ENCODE measurements at regions not wholly inside any gene's neighbourhood (a gene's known extent, or its start where the extent isn't known, plus 50 kb on each side); places are given as distances from the start of the nearest gene placed in this dataset.

DNA sequence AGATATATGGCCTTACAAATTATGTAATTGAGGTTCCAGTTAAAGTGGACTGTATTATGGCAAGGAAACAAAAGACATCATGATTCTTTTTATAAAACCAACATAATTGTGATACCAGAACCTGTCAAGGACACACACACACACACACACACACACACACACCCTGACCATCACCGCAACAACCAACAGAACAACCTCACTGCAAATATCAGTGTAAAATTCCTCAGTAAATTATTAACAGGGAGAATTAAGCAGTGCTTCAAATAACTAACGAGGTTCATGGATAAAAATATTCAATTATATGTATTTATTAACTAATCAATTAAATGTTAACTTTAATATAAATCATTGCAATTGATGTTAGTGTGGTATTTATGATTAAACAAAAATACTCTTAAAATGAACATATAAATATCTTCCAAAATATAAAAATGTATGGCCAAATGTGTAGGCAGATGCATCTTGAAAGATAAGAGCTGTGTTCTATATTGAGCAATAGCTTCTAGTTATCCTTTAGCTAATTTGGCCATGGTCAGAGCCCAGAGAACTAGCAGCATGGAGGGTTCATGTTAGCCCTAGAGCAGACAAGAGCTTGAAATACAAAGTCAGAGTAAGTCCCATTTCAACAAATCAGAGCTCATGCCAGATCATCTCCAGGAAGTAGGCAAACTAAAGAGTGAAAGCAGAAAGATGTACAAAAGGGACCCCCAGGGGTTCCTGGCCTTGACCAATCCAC is 280.5 kb upstream of the ADAMTS16 start:
- DNase-seq (ENCODE audit: low read depth in 3 of 3, low spot score in 1 of 3) = no peak

DNA sequence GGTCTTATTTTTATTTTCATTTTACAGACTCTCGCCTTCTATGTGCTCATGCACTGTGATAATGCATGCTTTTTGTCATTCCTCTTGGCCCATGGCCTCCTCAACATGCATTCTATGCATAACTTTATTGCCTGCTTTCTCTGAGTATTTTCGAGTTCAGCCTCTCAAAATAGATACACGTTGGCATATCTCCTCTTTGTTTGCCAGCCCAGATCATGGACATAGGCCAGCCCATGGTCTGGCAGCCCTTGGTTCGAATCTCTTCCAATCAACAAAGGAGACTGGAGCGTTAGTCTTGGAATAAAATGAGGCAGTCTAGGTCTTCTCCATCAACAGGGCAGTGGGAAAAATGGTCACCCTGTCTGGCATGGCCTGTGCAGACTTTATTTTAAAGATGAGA is 279.5 kb upstream of the ADAMTS16 start:
- no peak for DNase-seq (ENCODE audit: low read depth in 3 of 3, low spot score in 1 of 3)

DNA sequence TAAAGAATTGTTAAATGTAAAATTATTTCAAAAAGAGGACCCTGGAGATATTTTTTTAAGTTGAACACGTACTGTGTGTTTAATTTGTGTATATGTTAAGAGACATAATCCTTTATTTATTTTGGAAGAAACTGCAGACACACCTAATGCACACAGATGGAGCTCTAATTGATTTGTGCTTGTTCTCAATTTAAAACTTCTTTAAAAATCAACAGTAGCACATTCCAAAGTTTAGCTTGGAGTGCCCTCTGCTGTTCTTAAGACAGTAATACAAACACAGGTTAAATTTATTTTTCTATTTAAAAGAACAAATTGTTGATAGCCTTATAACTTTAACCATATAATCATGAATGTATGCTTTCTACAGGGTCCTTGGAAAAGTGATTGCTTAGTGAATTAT is 277.6 kb upstream of the ADAMTS16 start:
- no peak for DNase-seq (ENCODE audit: low read depth in 3 of 3, low spot score in 1 of 3)

DNA sequence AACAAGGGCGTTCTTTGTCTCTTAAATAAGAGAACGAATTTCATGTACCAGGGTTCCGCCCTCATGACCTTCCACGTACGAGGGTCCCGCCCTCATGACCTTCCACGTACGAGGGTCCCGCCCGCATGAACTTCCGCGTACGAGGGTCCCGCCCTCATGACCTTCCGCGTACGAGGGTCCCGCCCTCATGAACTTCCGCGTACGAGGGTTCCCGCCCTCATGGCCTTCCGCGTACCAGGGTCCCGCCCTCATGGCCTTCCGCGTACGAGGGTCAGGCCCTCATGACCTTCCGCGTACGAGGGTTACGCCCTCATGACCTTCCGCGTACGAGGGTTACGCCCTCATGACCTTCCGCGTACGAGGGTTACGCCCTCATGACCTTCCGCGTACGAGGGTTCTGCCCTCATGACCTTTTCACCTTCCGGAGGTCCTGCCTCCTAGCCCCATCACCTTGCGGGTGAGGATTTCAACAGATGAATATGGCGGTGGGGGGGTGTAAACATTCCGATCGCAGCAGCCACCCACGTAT is 273.9 kb upstream of the ADAMTS16 start:
- no peak for DNase-seq (ENCODE audit: low read depth in 3 of 3, low spot score in 1 of 3)

DNA sequence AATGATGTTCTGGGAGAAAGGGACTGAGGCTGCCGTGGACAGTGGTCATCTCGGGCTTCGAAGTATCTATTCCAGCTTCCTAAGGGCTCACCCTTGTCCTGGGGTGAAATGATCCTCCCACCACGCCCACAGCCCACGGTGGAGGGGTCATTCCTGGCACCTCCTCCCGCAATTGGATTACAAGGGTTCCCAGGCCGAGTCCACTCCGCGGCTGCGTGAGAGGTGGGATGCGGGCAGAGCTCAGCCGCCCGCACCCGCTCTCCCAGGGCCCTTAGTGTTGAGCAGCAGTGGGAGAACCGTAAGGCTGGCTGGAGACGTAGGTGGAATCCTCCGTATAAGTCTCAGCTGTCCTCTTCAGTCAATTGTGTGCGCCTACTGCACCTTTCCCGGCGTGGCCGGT is 273.3 kb upstream of the ADAMTS16 start:
- no peak for DNase-seq (ENCODE audit: low read depth in 3 of 3, low spot score in 1 of 3)

DNA sequence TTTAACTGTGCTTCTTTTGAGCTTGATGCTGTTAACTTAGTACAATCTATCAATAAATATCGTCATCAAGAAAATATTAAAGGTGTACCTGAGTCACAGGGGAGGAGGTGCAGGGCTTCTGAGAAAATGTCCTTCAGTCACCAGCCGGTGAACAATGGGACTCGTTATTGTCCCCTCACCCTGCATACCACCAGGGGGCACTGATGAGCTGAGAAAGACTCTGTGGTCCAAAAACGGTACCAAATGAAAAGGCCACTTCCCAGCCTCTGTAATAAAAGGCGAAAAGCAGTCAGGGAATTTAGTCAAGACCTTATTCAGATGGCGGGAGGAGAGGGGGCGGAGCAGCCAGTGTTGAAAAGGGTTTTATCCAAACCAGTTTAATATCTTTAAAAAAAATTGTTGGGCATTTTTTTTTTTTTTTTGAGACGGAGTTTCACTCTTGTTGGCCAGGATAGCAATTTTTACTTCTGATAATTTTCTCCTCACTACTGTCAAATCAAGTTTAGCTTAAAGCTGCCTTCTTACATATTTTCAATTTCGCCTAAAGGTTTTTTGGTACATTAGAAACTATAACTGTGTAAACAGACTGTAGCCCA is 271.9 kb upstream of the ADAMTS16 start:
- DNase-seq (ENCODE audit: low read depth in 3 of 3, low spot score in 1 of 3) = peak in 1 of 3 donors; percentile 15

DNA sequence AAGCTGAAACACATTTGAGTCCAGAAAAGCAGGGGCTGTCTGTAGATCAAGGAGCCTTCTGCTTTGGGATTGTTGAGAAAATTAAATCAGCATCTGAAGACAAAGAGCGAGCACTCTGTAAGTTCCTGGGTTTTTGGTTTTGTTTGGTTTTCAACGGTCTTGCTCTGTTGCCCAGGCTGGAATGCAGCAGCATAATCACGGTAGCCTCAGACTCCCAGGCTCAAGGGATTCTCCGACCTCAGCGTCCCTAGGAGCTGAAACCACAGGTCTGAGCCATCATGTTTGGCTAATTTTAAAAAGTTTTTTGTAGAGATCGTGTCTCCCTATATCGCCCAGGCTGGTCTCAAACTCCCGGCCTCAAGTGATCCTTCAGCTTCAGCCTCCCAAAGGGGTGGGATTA is 266.5 kb upstream of the ADAMTS16 start:
- no peak for DNase-seq (ENCODE audit: low read depth in 3 of 3, low spot score in 1 of 3)

DNA sequence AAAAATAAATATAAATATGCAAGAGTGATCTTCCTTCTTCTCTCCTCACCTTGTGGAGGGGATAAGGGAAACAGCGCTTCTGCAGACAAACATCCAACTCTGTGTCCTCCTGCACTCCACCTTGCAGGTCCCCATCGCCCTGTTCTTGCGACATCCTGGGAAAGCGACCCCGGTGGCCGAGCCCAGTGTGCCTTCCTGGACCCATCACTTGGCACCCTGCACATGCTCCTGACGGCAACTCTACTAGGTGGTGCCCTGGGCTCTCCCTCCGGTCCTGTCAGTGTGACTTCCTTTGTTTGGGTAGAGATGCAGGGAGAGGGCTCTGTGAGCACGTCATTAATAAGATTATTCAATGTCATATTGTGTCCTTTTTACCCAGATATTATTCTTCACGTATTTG is 266.0 kb upstream of the ADAMTS16 start:
- no peak for DNase-seq (ENCODE audit: low read depth in 3 of 3, low spot score in 1 of 3)

DNA sequence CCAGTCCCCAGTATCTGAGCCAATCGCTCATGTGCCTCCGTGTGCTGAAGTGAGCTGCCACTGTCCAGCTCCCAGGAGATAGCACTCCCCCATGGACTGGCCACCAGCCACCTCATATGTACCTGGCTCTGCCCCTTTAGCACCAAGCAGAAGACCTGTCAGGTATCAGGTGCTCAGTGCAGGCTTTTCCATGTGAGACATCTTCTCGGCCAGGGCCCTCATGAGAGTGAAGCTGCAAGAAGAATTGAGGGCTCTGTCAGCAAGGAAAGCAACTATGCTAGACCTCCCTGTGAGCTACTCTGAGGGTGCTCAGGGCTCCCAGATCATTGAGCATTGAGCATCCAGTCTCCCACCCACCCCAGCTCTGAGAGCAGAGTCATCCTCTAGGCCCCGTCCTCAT is 264.2 kb upstream of the ADAMTS16 start:
- DNase-seq (ENCODE audit: low read depth in 3 of 3, low spot score in 1 of 3) = no peak

DNA sequence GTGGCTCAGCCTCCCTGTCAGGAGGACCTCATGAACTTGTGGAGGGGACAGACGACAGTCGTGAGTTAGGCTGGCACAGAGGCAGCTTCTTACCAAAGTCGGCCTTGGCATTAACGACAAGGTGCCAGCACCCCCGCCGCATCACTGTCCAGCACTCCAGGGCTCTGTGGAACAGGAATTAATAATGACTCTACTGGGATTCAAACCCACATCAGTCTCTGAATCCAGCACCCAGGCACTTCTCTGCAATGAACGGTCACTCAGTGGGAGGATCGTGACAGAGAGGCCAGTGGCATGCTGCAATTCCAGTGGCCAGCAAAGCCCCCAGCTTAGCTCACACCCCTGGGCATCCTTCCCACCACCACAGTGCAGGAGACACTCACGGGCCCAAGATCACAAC is 263.3 kb upstream of the ADAMTS16 start:
- no peak for DNase-seq (ENCODE audit: low read depth in 3 of 3, low spot score in 1 of 3)

DNA sequence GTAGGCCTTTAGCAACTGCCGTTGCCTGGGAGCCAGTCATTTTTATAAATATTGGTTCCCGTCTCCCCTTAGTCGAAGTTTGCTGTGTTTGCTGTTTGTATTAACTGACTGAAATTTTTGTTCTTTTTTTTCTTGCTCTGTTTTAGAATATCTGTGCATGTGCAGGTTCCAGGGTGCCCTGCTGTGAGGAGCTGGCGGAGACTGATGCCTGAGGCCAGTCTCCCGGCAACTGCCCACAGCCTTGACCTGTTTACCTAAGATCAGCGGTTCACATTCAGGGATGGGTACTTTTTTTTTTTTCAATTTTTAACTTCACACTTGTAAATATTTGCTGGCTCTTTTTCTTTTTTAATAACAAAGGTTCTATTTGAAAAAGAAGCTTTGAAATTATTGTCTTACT is 262.6 kb upstream of the ADAMTS16 start:
- no peak for DNase-seq (ENCODE audit: low read depth in 3 of 3, low spot score in 1 of 3)

DNA sequence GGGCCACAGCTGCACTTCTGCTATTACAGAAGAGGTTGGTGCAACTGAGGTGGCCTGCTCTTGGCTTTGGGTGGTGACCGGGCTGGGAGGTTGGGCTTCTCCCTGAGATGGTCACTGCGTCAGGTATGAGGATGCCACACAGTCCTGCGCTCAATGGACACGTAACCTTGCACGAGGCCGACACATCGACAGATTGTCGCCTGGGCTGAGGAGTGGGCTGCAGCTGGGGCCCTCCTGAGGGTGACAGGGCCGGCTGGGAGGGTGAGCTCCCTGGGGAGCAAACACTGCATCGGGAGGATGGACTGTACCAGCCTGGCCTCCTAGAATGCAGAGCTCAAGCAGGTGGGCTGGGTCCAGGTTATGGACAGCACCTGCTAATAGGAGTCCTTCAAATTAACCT is 261.1 kb upstream of the ADAMTS16 start:
- DNase-seq (ENCODE audit: low read depth in 3 of 3, low spot score in 1 of 3) = no peak

DNA sequence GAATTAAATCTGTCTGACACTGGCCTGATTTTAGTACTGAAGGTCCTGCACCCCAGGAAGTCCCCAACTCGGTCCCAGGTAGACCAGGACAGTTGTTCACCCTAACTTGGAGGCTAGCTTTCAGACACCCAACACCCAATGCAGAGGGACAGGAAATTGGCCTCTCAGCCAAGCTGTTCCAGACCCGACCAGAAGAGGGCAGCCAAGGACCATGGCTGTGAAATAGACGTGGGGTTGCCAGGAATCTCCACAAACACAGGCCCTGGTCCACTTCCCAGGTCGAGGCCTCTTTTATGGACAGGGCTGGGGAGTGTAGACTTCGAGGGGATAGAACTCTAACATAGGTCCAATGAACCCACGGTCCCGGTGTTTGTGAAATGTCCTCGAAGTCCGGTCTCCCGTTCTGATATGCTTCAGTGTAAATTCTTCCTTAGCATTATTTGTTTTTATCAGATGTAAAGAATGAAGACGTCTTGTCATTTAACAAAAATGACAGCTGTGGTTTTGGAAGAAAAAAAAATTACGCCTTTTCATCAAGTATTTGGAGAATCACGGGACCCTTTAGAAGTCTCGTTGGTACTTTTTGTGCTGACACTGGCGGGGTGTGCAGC is 260.3 kb upstream of the ADAMTS16 start:
- DNase-seq (ENCODE audit: low read depth in 3 of 3, low spot score in 1 of 3) = peak in 1 of 3 donors; percentile 20

DNA sequence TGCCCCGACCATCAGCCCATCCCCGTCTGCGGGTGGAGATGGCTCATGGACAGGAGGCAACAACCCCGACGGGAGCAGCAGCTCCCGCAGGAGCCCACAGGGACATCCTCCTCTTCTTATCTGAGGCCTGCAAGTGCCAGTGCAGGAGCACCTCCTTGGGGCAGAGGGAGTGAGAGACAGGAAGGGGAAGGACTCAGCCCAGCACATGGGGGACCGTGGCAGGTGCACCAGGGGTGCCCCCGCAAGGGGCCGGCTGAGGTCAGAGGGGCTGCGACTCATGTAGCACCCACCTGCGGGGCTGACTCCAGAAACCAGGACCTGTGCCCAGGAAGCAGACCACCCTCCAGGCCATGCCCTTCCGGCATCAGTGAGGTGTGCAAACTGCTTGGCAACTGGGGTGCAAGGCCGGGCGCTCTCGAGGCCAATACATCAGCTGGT is 259.8 kb upstream of the ADAMTS16 start:
- no peak for DNase-seq (ENCODE audit: low read depth in 3 of 3, low spot score in 1 of 3)

DNA sequence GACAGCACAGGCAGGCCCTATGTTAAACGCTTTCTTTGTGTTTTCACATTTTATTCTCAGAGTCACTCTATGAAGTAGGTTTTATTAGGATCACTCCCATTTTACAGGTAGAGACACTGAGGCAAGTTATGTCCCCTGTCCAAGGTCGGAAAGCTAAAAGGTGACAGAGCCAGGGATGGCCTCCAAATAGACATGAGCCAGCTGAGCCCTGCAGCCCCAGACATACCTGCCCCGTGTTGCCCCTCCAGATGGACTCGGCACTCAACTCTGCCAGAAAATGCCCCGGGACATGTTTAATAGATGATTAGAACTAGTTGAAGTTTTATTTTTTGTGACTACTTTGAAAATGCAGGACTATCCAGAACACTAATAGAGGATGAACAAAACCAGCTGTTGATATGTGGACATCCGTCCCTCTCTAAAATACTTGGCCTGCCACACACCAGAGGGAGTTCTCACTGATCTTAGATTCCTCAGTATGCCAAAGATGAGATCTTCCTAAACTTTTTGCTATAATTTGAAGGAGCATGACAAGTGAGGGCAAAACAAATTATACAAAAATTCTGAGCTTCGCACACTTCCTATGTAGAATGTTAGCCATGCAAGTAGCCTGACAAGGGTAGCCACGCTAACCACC is 258.6 kb upstream of the ADAMTS16 start:
- DNase-seq (ENCODE audit: low read depth in 3 of 3, low spot score in 1 of 3) = no peak

DNA sequence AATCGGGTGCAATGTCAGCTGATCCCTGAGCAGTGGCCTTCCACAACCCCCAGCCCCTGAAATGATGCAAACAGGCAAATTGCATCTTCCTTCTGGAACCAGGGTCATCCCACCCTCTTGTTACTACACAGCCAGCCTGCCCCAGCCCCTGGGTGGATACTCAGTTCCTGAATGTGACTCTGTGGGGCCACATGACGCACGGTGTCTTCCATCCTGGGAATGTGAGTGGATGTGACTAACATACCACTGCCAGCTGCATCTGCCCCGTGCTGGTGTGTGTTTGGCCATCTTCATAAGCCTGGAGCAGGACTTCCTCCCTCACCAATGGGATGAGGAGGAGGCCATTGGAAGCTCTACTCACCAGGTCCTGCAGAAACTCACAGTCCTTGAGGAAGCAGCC is 257.9 kb upstream of the ADAMTS16 start:
- no peak for DNase-seq (ENCODE audit: low read depth in 3 of 3, low spot score in 1 of 3)

DNA sequence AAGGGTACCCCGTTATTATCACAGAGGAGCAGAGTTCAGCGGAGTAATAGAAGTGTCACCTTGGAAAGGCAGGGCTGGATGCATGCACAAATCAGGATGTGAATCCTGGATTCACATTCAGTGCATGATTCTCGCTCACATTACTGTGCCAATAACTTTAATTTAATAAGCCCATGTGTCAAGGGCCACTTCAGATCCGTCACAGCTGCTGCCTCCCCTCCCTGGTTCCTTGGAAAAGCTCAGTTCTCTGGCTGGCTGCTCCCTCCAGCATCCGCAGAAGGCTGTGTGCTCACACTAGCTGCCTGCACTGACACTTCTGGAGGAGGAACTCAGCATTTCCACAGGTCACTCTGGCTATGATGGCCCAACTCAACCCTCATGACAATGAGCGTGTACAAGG is 256.8 kb upstream of the ADAMTS16 start:
- DNase-seq (ENCODE audit: low read depth in 3 of 3, low spot score in 1 of 3) = no peak

DNA sequence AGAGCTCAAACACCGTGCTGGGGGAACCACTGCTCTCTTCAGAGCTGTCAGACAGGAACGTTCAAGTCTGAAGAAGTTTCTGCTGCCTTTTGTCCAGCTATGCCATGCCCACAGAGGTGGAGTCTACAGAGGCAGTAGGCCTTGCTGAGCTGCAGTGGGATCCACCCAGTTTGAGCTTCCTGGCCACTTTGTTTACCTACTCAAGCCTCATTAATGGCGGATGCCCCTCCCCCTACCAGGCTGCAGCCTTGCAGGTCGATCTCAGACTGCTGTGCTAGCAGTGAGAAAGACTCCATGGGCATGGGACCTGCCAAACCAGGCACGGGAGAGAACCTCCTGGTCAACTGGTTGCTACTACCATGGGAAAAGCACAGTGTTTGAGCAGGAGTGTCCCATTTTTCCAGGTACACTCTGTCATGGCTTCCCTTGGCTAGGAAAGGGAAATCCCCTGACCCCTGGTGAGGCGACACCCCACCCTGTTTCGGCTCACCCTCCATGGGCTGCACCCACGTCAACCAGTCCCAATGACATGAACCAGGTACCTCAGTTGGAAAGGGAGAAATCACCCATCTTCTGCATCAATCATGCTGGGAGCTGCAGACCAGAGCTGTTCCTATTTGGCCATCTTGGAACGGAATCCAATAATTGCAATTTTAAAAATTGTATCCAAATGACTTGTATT is 246.9 kb upstream of the ADAMTS16 start:
- DNase-seq (ENCODE audit: low read depth in 3 of 3, low spot score in 1 of 3) = no peak

DNA sequence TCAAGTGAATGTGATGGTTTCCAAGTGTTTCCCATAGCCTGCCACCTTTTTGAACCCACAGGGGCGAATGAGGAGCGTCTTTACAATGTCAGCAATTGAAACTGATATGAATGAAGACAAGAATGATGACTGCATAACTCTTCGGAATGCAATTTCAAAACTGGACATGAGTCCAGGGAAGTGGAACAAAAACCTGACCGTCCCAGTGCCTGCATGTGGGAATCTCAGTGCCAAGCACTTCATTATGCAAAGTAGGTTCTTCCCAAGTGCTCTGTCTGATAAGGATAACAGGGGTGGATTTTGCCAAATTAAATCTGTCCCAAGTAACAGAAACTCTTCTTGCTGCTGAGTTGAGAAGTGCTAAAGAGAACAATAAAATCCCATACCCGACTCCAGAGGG is 243.8 kb upstream of the ADAMTS16 start:
- no peak for DNase-seq (ENCODE audit: low read depth in 3 of 3, low spot score in 1 of 3)

DNA sequence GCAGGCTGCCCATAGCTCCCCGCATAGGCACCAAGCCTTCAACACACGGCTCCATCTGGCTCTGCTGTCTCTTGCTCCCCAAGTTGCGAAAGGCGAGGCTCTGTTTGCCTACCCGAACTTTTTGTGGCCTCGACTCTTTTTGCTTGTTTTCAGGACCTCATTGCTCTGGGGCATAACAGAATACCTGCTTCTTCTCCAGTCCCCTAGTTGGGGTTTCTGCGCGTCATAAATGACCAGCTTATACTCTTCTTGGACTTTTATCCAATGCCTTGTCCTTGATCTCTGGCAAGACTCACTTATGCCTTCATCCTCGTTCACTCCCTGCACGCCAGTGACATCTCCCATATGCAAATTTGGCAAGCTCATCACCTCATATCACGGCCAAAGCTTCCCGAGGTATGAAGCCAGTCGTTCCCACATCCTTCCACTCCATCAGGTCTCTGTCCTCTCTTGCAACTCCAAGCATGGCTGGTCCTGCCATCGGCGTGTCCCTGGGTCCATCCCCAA is 238.8 kb upstream of the ADAMTS16 start:
- no peak for DNase-seq (ENCODE audit: low read depth in 3 of 3, low spot score in 1 of 3)

DNA sequence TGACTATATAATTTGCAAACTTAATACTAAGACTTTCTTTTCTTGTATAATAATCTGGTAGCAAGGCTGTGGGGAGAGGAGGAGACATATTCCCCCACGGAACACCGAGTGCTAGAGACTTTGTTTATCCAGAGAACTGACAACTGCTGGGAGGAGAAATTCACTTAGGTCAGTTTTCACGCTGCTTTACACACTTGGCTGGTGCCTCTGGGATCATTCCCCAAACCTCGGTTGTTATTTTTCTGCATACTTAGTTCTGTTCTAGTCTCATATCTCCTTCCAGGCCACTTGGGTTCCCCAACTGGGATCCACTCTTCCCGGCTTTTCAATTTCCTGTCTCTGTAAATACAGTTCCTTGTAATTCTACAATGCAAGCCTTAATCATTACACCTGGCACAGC is 238.2 kb upstream of the ADAMTS16 start:
- DNase-seq (ENCODE audit: low read depth in 3 of 3, low spot score in 1 of 3) = no peak
